Fibroblast of the aortic adventitia (primary cell): ENCODE measurements at regions not wholly inside any gene's neighbourhood (a gene's known extent, or its start where the extent isn't known, plus 50 kb on each side); places are given as distances from the start of the nearest gene placed in this dataset.

Experiments used
- DNase-seq: peaks from one replicate; pipeline ENCODE4 v3.0.0-alpha.2; 2010; ENCODE audit warnings: low read depth
- H3K4me3 ChIP-seq: 2 replicates; pipeline ENCODE4 v1.5.1; 2011; ENCODE audit warnings: low read depth, mild to moderate bottlenecking, control low read depth, low read length, moderate library complexity
- TF ChIP-seq, protein P1 (sequence below): IDR thresholded peaks from 2 replicates; pipeline ENCODE4 v1.5.1; 2011; ENCODE audit warnings: mild to moderate bottlenecking, low read length, control low read depth, inconsistent platforms; ENCODE audit not compliant: insufficient read depth

- H3K4me3 ChIP-seq = no peak overlapping the region
- TF ChIP-seq, protein P1, sequence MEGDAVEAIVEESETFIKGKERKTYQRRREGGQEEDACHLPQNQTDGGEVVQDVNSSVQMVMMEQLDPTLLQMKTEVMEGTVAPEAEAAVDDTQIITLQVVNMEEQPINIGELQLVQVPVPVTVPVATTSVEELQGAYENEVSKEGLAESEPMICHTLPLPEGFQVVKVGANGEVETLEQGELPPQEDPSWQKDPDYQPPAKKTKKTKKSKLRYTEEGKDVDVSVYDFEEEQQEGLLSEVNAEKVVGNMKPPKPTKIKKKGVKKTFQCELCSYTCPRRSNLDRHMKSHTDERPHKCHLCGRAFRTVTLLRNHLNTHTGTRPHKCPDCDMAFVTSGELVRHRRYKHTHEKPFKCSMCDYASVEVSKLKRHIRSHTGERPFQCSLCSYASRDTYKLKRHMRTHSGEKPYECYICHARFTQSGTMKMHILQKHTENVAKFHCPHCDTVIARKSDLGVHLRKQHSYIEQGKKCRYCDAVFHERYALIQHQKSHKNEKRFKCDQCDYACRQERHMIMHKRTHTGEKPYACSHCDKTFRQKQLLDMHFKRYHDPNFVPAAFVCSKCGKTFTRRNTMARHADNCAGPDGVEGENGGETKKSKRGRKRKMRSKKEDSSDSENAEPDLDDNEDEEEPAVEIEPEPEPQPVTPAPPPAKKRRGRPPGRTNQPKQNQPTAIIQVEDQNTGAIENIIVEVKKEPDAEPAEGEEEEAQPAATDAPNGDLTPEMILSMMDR = no peak
- no peak for DNase-seq
Observed at GRCh38 chr17:63316100-63316499, 130.0 kb downstream of the CYB561 start.

- TF ChIP-seq, protein P1 = no peak
- H3K4me3 ChIP-seq = no peak overlapping the region
- no peak for DNase-seq
Observed at GRCh38 chr17:63317166-63317840, 128.8 kb downstream of the CYB561 start.

DNA sequence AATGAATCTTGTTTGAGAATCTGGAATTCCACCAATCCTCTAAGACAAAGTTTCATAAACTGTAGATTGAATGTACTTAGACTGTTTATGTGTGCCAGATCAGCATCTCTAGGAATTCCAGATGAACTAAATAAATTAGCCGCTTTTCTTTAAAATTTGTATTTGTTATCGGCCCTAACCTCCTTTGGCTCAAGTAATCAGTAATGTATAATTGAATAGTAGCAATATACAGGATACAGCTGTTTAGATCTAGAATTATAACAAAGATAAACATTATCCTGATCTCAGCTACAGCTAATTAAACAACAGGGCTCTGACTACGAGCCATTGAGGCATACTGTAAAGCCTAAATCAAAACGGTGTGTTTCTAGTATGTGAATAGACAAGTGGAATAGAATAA, 120.3 kb downstream of the CYB561 start:
- TF ChIP-seq, protein P1 = no peak
- DNase-seq = no peak
- H3K4me3 ChIP-seq = no peak overlapping the region

DNA sequence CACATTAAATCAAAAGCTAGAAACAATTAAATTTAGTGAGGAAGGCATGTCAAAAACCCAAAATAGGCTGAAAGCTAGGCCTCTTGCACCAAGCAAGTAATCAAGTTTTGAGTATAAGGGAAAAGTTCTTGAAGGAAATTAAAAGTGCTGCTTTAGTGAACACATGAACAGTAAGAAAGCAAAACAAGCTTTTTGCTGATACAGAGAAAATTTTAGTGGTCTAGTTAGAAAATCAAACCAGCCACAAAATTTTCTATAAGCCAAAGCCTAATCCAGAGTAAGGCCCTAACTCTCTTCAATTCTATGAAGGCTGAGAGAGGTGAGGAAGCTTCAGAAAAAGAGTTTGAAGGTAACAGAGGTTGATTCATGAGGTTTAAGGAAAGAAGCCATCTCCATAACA, 116.2 kb downstream of the CYB561 start:
- no peak for DNase-seq
- H3K4me3 ChIP-seq = no peak overlapping the region
- TF ChIP-seq, protein P1 = no peak

DNA sequence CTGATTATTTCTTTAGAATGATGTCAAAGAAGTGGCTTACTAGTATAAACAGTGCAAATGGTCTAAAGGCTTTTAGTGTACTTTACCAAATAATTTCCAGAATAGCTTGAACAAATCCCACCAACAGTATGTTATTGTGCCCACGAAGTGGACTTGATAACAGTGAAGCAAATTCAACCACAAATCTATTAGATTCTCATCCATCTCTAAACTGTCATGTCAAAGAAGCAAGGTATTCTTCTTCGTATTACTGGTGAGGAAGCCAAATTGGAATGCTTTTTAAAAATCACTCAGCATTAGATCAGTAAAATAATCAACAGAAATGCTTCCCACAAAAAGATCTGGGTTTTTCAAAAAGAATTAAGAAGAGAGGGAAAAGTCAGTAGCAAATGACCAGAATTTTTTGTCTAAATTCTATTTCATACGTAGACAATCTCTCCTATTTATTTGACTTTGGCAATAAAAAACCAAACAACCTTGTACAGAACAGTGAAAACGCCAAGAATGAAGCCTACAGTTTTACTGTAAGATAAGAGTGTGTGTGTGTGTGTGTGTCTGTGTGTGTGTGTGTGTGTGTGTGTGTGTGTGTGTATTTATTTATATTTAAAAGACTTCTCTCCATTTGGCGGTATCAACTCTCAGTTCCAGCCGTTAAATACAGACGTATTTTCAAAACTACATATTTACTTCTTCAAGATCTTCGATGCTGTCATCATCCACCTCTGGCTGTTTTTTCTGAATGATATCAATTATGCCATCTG, 114.6 kb downstream of the CYB561 start:
- TF ChIP-seq, protein P1 = no peak
- DNase-seq = no peak
- no peak overlapping the region for H3K4me3 ChIP-seq

DNA sequence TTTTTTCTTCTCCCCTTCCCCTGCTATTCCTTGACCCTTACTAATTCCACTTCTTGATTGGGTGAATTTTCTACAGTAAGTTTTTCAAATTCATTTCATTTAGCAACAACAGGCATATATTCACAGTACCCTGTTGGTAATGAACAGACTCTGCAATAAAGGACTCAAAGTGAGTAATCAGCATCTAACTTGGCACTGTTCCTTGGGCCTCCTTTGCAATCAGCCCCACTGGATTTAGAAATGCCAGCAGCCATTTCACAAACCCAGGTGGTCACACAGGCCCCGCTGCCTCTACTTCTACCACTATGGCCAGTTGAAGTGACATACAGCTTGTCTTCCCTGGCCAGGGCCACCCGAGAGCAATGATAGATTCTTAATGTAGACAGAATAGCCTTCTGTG, 113.8 kb downstream of the CYB561 start:
- DNase-seq = peak; percentile 33
- TF ChIP-seq, protein P1 = no peak
- no peak overlapping the region for H3K4me3 ChIP-seq
